ENCODE measurements at regions not wholly inside any gene's neighbourhood (a gene's known extent, or its start where the extent isn't known, plus 50 kb on each side); places are given as distances from the start of the nearest gene placed in this dataset.
A peak's percentile ranks its signal among the peaks of the same experiment; 100 is the strongest.
"Not testable (repeated sequence)": the region's sequence is repeated elsewhere in the genome, so short reads cannot be mapped to it uniquely, and the experiment has no call there.

DNA sequence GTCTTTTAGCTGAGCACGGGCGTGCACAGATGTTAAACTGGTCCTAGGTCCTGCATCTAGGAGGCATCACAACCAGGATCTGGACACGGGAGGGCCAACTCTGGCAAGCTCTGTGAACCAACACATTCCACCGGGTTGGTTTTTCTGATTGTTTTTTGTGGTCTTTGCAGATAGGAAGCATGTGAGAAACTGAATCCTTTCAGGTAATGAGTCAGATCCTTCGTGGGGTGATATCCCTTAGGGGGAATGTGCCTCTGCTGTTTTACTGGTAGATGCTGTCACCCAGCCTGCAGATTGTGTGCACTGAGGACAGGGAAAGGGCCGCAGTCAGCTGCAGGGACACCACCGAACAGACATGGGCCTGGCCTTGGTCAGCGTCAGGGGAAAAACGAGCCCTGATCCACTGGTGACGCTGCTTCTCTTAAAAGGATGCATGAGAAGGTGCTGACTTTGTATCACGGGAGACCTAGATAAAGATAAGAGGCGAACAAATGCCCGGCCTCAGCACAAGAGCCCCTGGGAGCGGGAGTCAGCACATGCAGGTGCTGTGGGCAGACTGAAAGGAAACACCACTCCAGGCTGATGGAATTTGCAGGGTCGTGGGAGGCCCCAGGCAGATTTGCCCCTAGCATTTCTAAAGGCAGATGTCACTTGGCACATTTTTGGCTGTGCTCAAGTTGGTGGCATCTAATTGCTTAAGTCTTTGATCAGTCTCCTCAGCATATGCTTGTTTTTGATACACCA, 51.1 kb downstream of the DOP1B start:
- DNase-seq = no peak

DNA sequence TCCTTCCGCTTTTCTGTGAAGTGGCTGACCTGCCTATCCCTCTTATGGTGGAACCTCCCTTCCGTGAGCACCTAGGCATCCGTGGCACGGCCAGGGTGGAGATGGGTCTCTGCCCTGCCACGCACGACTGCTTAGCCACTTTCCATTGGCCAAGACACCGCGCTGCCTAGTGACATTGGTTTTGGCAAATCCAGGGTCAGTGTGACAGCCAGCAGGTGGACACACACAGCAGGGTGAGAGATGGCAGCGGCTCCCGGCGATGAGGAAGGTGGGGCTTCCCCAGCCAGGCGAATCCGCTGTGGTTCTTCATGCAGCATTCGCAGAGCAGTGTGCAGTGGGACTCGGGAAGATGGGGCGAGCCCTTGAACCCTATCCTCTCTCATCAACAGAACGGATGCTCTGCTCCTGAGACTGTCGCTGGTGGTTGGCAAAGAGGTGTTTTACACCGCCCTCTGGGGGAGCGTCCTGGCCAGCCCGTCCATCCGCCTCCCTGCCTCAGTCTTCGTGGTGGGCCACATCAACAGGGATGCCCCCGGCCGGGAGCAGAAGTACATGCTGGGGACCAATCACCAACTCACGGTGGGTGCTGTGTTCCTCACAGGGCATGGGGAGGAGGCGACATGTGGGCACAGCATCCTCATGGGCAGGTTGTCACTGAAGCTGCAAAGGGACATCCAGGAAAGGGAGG, 51.8 kb downstream of the DOP1B start:
- no peak for DNase-seq

DNA sequence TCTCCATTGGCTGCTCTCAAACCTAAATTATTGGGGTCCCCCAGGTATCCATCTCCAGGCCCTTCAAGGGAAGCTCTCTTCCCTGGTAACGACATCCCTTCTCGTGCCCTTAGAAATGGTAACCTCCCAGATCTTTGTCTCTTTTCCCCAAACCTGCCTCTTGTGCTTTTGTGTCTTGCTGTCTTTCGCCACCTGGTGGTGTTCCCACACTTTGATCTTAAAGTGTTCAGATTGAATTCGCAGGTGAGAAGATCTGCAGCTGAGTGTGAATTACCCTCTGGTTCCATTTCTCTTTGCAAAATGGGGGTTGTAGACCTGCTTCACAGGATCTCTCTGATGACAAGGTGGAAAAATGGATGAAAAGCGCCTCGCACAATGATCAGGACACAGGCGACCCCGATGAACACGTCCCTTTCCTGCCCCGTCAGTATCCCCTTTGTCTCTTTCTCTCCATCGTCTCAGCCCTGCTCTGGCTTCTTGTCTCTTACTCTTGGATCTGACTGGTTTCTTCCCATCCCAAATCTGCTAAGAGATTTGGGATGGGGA, 53.1 kb downstream of the DOP1B start:
- DNase-seq = peak; percentile 34

DNA sequence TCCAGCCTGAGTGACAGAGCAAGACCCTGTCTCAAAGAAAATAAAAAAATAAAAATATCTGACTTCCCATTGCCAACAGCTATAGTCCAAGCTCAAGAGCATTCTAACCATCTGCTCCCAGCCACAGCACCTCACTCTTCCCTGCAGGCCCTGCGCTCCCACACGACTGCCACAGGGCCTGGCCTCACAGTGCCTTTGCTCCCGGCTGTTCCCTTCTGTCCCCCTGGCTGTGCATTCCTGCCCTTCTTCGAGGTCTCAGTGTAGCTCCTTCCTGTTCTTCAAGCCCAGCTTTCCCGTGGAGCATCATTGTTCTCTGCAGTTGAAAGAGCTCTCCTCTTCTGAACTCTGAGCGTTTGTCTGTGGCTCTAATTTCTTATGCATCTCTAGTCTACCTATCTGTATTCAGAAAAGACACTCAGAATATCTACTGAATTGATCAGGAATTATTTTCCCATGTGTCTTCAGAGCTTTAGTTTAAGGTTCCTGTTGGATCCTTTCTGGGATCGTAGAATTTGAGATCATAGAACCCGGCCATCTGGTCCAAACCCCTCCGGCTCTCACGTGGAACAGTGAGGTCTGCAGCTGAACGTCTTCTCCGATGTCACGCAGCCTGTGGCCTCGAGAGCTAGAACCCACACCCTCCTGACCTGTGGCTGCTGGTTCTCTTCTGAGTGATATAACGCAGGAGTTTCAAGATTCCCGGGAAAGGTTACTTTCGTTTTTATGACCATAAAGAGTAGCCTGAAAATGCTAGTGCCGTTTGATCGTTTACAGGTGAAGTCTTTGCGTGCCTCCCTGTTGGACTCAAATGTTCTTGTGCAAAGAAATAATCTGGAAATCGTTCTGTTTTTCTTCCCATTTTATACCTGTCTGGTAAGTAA, 54.4 kb downstream of the DOP1B start:
- no peak for DNase-seq

DNA sequence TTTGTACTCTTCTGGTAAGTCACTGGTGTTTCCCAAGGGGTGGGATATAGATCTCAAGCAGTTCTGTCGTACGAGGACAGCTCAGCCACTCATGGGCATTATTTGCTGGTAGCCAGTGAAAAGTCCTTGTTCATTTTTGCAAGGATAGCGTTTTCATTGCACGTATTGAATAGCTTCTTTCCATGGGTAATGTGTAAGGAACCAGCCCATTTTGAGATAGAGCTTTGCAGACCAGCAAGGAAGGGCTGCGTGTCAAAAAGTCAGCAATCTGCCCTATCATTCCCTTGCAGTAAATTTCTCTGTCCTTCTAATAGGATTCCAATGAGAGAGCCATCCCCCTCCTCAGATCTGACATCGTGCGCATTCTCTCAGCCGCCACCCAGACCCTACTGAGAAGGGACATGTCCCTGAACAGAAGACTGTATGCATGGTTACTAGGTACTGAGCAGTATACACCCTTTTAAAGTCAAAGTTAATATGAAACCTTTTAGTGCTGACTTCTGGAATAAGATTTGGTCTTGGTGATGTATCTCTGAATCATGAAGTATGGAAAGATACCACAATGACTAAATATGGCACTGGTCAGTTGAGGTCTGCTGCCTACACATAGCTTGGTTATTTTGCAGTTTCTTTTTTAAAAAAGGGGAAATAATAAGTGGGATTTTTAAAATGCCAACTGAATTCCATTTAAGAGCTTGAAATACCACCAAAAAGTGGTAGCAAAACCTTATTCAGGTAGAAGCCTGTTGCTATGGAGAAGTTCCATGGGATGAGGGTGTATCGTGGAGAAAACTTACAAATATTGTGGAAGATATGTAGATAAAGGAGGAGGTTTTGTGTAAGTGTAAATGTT, 55.3 kb downstream of the DOP1B start:
- DNase-seq = no peak

DNA sequence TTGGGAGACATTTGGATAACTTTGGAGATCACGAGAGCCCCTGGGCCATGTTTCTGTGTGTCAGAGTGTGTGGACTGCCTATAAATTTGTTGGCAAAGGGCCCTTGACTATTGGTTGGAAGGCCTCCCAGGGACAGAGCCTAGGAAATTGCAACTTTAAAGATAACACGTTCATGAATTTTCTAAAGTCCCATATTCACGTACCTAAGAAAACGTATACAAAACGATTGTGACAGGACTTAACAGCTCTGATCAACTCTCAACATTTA, 55.8 kb downstream of the DOP1B start:
- DNase-seq = no peak

DNA sequence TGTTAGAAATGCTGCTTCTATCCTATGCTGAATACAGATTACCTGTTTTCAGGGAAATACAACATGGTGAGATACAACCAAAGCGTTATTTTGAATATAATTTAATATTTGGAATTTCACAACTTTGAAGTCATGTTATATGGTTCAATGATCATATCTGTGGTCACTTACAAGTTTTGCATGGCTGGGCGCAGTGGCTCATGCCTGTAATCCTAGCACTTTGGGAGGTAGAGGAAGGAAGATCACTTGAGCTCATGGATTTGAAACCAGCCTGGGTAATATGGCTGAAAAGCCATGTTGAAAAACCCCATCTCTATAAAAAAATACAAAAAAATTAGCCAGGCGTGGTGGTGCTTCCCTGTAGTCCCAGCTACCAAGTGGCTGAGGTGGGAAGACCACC, 57.9 kb downstream of the DOP1B start:
- no peak for DNase-seq

DNA sequence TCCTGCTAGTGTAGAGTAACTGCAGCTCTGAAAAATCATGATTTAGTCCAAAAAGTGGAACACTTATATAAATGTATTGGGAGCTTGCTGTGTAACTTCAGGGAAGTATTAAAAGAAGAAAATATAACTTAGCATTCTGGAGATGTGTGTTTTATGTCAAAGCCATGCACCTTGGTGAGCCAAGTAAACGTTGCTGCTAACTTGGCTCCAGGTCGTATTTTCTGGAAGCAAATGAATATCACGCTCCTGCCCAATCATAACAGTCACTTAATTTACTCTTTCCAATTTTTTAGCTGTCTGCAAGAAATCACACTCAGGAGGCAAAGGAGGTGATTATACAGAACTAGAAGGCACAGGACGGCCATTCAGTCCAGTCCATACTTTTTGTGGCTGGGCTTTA, 61.1 kb downstream of the DOP1B start:
- no peak for DNase-seq

DNA sequence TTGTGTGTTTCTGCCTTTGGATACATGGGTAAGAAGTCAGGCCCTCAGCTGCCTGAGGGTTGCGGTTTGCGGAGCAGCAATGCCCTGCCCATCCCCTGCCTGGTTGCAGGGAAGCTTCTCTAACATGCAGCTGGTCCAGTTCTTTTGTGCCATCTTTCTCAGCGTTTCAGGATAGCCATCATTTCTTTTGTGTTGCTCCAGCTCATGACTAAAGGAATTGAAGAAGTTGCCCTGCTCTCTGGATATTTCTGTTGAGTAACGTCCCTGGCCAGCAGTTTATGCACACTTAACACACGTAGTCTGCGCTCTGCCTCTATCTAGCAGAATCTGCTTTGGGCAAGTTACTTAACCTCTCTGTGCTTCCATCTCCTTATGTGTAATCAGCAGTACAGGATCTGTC, 62.1 kb downstream of the DOP1B start:
- DNase-seq = no peak

DNA sequence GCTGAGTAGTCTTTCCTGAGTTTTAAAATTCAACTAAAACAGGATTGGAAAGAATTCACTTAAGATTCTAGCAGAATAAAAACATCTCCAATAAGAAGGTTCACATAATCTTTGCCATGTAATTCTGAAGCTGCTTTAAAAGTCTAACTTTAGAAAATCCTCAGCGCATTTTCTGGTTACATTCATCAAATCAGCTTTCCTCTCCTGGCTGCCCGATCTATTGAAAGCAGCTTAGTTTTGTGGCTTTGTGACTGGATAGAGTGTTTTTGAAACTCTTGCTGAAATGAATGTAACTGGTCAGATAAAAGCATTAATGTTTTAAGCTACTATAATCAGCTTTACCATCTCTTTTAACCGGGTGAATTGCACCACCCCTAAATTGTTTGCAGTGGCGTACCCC, 66.8 kb downstream of the DOP1B start:
- DNase-seq = no peak

DNA sequence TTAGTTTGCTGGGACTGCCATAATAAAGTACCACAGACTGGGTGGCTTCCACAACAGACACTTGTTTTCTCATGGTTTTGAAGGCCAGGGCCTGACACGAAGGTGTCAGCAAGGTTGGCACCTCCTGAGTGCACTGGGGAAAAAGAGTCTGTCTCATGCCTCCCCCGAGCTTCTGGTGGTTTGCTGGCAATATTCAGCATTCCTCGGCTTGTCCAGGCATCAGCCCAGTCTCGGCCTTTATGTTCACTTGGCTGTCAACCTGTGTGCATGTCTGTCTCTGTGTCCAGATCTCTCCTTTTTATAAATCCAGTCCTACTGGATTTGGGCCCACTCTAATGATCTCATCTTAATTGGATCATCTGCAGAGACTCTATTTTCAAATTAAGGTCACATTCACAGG, 72.6 kb downstream of the DOP1B start:
- DNase-seq = no peak

DNA sequence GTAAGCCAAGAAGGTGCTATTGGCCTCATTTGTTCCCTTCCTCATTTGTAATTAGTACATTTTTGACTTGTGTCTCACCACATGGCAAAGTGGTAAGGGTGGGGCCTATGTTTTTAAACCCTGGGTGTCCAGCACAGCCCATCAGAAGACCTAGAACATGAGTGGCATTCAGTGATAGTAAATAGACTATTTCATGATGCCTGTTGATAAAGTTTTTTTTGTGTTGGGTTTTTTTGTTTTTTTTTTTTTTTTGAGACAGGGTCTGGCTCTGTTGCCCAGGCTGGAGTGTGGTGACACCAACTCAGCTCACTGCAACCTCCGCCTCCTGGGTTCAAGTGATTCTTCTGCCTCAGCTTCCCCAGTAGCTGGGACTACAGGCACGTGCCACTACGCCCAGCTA, 74.8 kb downstream of the DOP1B start:
- not testable (repeated sequence) for DNase-seq

DNA sequence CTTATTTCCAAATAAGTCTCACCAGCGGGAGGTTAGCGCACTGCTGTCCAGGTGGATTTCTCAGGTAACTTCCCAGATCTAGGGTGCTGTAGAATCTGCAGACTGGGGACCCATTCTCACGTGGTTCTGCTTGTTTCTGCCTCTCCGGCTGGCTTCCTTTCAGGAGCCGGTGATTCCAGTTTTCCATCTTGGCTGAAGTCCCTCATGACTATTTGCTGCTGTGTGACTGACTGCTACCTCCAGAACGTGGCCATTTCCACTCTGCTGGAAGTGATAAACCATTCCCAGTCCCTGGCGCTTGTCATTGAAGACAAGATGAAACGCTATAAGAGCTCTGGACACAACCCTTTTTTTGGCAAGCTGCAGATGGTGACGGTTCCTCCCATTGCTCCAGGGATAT, 76.0 kb downstream of the DOP1B start:
- DNase-seq = no peak

DNA sequence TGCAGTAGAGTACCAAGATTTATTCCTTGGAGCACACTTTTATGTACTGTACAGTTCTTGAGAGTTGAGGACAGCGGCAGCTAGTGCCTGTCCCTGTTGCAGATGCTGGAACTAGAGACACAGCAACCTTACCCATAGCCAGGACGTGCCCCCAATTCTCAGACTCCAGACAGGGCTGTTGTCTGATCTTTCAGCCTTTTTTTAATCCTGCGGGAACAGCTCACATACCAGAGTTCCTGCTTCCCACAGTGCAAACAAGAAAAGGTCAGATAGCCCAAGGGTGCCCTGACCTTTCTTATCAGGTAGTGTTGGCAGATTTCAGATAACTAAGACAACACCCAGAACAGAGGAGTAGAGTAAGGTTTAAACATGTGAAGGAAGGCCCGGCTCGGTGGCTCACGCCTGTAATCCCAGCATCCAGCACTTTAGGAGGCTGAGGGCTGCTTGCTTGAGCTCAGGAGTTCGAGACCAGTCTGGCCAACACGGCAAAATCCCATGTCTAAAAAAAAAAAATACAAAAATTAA, 78.5 kb downstream of the DOP1B start:
- DNase-seq = no peak

DNA sequence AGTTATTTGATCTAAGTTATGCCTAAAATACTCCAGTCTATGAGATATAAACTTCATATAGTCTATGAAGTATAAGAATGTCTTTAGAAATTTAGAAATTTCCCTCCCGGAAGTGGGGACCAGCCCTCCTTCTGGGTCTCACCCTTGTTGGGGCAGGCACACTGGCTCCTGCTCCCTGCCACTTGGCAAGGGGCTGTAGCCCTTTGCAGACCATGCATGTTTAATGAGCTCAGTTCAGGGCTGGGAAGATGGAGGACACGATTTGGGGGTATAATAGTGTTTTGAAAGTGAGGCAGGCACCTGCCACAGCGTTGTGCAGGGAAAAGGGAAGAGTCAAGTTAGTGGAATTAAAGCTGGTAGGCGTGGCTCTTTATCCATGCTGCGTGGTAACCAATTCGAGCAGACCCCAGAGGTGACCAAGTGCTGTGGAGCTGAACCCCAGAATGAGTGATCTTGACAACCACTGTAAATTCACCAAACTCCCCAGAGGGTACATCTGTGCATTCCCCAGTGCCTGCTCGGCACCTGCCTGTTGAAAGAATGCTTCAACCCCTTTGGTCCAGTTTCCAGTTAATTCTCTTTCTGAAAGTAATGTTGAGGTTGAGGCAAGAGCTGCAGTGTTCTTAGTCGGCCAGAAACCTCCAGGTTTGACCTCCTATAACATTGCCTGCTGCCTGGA, 79.6 kb downstream of the DOP1B start:
- DNase-seq = no peak

DNA sequence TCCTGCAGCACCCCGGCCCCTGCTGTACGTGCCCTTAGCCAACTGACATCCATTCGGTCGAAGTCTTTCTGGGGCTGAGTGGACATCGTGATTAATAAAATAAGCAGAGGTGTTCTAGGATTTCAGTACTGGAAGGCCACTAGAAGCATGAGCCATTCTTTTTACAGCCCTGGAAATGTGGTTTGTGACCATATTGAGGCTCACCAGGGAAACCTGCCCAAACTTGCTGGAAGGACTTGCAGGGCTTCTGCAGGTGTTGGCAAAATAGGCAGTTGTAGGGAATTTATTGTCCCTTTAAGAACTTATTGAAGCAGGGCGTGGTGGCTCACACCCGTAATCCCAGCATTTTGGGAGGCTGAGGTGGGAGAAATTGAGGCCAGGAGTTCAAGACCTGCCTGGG, 80.8 kb downstream of the DOP1B start:
- no peak for DNase-seq

DNA sequence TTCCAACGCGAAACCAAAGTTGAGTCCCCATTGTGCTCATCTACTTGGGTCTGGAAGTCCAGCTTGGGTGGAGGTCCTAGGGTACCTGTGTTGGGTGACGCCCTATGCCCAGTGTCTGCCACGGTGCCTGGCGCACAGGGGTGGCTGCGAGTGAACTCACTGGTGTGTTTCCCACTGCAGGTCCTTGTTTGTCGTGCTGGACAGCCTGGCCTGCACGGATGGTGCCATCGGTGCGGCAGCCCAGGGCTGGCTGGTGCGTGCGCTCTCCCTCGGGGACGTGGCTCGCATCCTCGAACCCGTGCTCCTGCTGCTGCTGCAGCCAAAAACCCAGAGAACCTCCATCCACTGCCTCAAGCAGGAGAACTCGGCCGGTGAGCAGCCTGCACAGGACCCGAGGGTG, 80.4 kb upstream of the MORC3 start:
- no peak for DNase-seq

DNA sequence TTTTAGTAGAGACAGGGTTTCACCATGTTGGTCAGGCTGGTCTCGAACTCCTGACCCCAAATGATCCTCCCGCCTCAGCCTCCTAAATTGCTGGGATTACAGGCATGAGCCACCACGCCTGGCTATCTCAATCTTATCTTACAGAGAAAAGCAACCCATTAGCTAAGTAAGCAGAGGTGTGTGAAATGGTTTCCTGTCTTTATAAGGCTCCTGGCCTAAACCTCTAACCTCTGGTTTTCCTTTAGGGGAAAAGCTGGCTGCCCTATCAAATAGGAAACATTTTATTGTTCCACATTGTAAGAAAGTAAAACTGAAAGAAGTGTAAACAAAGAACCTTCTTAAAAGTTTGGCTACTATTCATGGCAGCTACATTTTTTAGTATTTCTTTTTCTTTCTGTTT, 78.3 kb upstream of the MORC3 start:
- DNase-seq = no peak

DNA sequence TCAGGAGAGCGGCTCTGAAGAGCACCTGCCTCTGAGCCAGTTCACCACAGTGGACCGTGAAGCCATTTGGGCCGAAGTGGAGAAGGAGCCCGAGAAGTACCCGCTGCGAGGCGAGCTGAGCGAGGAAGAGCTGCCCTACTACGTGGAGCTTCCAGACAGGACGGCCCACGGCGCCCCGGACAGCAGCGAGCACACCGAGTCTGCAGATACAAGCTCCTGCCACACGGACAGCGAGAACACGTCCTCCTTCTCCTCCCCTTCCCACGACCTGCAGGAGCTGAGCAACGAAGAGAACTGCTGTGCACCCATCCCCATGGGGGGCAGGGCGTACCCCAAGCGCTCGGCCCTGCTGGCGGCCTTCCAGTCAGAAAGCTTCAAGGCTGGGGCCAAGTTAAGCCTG, 74.9 kb upstream of the MORC3 start:
- no peak for DNase-seq

DNA sequence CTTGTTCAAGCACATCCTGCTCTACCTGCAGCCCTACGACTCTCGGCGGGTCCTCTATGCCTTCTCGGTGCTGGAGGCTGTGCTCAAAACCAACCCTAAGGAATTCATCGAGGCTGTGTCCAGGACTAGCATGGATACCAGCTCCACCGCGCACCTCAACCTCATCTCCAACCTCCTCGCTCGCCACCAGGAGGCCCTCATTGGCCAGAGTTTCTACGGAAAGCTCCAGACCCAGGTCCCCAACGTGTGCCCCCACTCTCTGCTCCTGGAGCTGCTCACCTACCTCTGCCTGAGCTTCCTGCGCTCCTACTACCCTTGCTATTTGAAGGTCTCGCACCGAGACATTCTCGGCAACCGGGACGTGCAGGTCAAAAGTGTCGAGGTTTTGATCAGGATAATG, 74.3 kb upstream of the MORC3 start:
- DNase-seq = no peak

DNA sequence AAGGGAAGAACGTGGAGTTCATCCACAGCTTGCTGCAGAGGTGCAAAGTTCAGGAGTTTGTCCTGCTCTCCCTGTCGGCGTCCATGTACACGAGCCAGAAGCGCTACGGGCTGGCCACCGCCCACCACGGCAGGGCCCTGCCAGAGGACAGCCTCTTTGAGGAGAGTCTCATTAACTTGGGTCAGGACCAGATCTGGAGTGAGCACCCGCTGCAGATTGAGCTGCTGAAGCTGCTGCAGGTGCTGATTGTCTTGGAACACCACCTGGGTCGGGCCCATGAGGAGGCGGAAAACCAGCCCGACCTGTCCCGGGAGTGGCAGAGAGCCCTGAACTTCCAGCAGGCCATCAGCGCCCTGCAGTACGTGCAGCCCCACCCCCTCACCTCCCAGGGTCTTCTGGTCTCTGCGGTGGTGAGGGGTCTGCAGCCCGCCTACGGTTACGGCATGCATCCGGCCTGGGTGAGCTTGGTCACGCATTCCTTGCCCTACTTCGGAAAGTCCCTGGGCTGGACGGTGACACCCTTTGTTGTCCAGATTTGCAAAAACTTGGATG, 73.8 kb upstream of the MORC3 start:
- no peak for DNase-seq
